ENCODE measurements at regions not wholly inside any gene's neighbourhood (a gene's known extent, or its start where the extent isn't known, plus 50 kb on each side); places are given as distances from the start of the nearest gene placed in this dataset.

DNA sequence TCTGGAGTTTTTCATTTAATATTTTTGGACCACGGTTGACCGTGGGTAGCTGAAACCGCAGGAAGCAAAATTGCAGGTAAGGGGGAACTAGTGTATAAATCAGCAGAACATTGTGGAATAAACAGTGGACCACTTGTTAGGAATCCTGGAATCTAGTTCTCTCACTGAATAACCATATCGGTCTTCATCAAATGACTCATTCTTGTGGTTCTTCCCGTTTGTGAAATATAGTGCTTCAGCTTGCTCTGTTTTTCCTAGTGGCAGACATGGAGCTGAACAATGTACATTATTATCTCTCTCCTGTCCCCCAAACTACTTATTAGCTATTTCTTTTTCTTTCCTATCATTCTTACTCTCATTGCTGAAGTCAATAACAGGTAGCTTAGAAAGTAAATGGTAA, 61.9 kb downstream of the HSPA13 start:
- H3K27me3 ChIP-seq = no peaks in the 10 kb centered on the region
- H3K27ac ChIP-seq = no peak overlapping the region
- no peaks in the 10 kb centered on the region for H3K36me3 ChIP-seq
- H3K4me3 ChIP-seq = no peak overlapping the region
- no peaks in the 10 kb centered on the region for H3K9me3 ChIP-seq
- H3K4me1 ChIP-seq = no peaks in the 10 kb centered on the region
- 69 to 77% methylated on average over 5 of the region's 5 CpGs for WGBS, 2 donors
- TF ChIP-seq, protein P1, sequence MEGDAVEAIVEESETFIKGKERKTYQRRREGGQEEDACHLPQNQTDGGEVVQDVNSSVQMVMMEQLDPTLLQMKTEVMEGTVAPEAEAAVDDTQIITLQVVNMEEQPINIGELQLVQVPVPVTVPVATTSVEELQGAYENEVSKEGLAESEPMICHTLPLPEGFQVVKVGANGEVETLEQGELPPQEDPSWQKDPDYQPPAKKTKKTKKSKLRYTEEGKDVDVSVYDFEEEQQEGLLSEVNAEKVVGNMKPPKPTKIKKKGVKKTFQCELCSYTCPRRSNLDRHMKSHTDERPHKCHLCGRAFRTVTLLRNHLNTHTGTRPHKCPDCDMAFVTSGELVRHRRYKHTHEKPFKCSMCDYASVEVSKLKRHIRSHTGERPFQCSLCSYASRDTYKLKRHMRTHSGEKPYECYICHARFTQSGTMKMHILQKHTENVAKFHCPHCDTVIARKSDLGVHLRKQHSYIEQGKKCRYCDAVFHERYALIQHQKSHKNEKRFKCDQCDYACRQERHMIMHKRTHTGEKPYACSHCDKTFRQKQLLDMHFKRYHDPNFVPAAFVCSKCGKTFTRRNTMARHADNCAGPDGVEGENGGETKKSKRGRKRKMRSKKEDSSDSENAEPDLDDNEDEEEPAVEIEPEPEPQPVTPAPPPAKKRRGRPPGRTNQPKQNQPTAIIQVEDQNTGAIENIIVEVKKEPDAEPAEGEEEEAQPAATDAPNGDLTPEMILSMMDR (IDR thresholded peaks at IDR 0.05) = no peak
- TF ChIP-seq POLR2A (IDR thresholded peaks at IDR 0.05) = no peak
- intact Hi-C loops (cut with DNase I) = no loop called here
- no peak for DNase-seq

DNA sequence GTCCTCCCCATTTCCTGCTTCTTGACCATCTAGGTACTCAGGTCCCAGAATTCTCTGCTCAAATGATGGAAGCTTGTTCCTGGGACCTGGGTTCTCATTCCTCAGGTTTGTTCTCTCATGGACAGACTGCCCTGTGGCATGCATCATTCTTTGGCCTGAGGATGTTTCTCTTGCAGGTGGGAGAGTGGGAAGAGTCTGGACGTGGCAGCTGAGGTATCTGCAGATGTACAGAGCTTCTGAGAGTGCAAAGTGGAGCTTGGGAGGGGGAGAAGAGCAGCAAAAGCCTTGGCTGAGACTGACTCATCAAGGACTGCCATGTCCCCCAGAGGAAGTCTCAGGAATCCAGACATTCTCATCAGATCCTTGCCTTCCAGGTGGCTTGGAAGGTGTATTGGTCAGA, 63.1 kb downstream of the HSPA13 start:
- Histone ChIP-seq H3K4me1 (no peaks in the 10 kb centered on the region), H3K4me3 (no peak overlapping the region), H3K27ac (no peak overlapping the region), H3K27me3 (no peaks in the 10 kb centered on the region), H3K36me3 (no peaks in the 10 kb centered on the region), H3K9me3 (no peaks in the 10 kb centered on the region)
- intact Hi-C loops (cut with DNase I) = no loop called here
- whole genome bisulfite sequencing, 2 donors = 40% methylated on average over 1 of the region's 1 CpG; no CpG with 5 or more reads in 1 of the 2 donors
- DNase-seq = no peak
- TF ChIP-seq POLR2A (IDR thresholded peaks at IDR 0.05) = no peak
- TF ChIP-seq, protein P1 (IDR thresholded peaks at IDR 0.05) = no peak

DNA sequence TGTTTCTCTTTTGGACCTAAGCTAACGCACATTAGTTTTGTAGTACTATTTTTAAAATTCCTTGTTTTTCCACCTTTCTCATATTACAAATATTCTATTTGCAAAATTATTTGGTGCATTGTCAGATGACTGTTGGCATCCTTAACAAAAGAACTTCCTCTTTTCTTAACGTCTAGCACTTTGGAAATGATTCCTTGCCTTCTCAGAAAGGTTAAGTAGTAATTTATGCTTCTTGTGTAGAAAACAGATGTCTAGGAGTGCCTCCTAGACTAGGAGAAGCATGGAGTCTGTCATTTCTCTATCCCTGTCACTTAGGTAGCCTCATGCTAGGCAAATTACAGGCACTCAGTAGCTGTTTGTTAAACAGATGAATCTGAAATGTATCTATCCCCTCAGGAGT, 64.4 kb downstream of the HSPA13 start:
- Histone ChIP-seq H3K9me3 (no peaks in the 10 kb centered on the region), H3K36me3 (no peaks in the 10 kb centered on the region), H3K4me3 (no peak overlapping the region), H3K27me3 (no peaks in the 10 kb centered on the region), H3K27ac (no peak overlapping the region), H3K4me1 (no peaks in the 10 kb centered on the region)
- DNase-seq = no peak
- no peak for TF ChIP-seq POLR2A (IDR thresholded peaks at IDR 0.05)
- TF ChIP-seq, protein P1 (IDR thresholded peaks at IDR 0.05) = no peak
- intact Hi-C loops (cut with DNase I) = no loop called here
- WGBS, 2 donors = 36 to 51% methylated on average over 2 of the region's 2 CpGs

DNA sequence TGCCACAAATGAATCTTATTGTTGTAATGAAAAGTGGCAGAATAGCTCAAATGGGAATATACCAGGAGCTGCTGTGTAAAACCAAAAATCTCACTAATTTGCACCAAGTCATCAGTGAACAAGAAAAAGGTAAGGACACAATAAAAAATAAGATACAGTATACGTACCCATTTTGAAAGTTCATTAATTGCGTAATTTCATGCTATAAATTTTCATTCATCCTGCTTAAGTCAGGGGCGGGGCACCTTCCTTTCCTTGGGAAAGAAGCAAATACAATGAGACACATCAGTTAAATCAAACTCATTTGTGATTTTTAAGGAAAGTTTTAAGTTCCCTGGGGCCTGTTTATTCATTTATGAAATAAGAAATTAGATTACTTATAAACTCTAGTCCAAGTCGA, 65.4 kb downstream of the HSPA13 start:
- TF ChIP-seq, protein P1 (IDR thresholded peaks at IDR 0.05) = no peak
- no peak for TF ChIP-seq POLR2A (IDR thresholded peaks at IDR 0.05)
- DNase-seq = no peak
- H3K4me1 ChIP-seq = no peaks in the 10 kb centered on the region
- no peaks in the 10 kb centered on the region for H3K36me3 ChIP-seq
- no peaks in the 10 kb centered on the region for H3K27me3 ChIP-seq
- no peak overlapping the region for H3K4me3 ChIP-seq
- H3K9me3 ChIP-seq = no peaks in the 10 kb centered on the region
- H3K27ac ChIP-seq = no peak overlapping the region
- intact Hi-C loops (cut with DNase I) = no loop called here
- 59 to 63% methylated on average over 4 of the region's 4 CpGs for WGBS, 2 donors

DNA sequence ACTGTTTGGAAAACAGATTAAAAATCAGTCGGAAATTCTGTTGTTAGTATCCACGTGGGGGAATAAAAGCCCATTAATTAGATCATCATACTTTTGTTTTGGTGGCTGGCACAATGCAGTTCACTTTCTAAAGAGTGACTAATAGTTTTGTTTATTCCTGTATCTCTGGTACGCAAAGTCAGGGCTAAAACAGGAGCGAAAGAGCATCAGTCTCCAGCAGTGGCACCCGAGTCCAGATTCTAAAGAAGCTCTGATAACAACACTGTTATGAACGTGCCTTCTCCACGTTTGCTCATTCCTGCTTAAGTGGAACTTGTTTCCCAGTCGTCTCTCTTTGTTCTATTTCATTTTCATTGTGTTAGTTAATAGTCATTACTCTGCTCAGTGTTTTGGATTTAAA, 69.6 kb downstream of the HSPA13 start:
- H3K27ac ChIP-seq = no peak overlapping the region
- intact Hi-C loops (cut with DNase I) = no loop called here
- H3K9me3 ChIP-seq = no peaks in the 10 kb centered on the region
- no peak for DNase-seq
- no peak overlapping the region for H3K4me3 ChIP-seq
- H3K27me3 ChIP-seq = no peaks in the 10 kb centered on the region
- no peaks in the 10 kb centered on the region for H3K36me3 ChIP-seq
- no peaks in the 10 kb centered on the region for H3K4me1 ChIP-seq
- 52 to 53% methylated on average over 8 of the region's 8 CpGs for WGBS, 2 donors
- no peak for TF ChIP-seq POLR2A (IDR thresholded peaks at IDR 0.05)

DNA sequence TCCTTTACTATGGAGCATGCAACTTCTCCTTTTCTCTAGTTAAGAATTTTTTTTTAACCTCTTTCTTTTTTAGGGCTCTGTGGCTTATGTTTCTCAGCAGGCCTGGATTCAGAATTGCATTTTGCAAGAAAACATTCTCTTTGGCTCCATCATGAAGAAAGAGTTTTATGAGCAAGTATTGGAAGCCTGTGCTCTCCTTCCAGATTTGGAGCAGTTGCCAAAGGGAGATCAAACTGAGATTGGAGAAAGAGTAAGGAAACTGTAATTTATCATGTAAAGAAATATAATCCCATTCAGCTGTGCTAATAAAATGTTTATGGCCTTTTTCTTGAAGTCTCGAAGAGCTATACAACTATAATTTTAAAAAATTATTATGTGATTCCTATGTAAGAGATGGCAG, 70.1 kb downstream of the HSPA13 start:
- H3K27me3 ChIP-seq = no peaks in the 10 kb centered on the region
- no peaks in the 10 kb centered on the region for H3K36me3 ChIP-seq
- H3K4me3 ChIP-seq = no peak overlapping the region
- no peaks in the 10 kb centered on the region for H3K4me1 ChIP-seq
- WGBS, 2 donors = 29 to 32% methylated on average over 1 of the region's 1 CpG
- no peaks in the 10 kb centered on the region for H3K9me3 ChIP-seq
- no peak overlapping the region for H3K27ac ChIP-seq
- no peak for DNase-seq
- TF ChIP-seq POLR2A (IDR thresholded peaks at IDR 0.05) = no peak
- TF ChIP-seq, protein P1 (IDR thresholded peaks at IDR 0.05) = no peak
- intact Hi-C loops (cut with DNase I) = no loop called here

Data from esophagus squamous epithelium (tissue), 5 donors.